ENCODE measurements at regions not wholly inside any gene's neighbourhood (a gene's known extent, or its start where the extent isn't known, plus 50 kb on each side); places are given as distances from the start of the nearest gene placed in this dataset.

DNA sequence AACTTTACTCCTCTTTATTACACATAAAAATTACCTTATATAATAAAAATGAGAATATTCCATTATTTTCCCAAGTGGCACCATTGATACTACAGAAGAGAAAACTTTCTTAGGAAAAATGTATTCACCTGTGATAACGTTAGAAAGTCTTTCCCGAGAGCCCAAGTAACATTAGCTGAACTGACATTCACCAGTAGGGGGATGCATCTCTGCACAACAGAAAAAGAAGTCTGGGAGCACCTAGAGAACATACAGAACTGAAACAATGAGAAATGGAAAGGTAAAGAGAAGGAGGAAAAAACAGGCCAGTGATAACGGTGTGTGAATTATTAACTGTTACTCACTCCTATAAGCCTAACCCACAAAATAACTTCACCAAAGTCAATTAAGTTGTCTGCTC lies 423.3 kb downstream of the CENPC start:
- peak; percentile 5 for DNase-seq (ENCODE audit: low spot score)

DNA sequence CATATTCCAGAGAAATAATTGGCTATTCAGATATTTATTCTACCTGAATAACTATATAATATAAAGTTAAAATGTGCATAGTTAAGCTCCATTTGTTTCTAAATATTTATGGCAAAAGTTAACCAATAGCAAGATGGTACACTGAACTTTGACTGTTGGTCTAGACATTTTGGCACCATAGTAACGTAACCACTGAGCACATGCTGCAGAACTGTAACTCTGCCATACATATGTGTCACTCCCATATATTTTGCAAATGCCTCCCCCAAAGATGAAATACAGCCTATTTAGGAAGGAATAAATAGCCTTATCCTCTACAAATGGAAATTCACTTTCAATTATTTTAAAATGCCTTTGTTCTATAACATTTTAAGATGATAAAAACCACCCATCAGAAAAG lies 424.9 kb downstream of the CENPC start:
- DNase-seq (ENCODE audit: low spot score), result no peak

DNA sequence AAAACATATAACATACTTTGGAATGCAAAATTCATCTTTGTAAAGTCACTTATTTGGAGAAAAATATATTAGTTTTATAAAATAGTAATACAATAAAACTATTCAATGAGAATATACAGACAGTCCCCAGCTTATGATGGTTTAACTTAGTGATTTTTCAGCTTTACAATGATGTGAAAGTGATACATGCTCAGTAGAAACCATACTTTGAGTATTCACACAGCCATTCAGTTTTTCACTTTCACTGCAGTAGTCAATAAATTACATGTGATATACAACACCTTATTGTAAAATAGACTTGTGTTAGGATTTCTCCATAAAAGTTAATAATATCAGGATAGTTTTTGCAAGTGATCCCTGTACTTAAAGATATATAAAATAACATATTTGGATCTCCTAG lies 436.0 kb downstream of the CENPC start:
- DNase-seq (ENCODE audit: low spot score), result no peak

DNA sequence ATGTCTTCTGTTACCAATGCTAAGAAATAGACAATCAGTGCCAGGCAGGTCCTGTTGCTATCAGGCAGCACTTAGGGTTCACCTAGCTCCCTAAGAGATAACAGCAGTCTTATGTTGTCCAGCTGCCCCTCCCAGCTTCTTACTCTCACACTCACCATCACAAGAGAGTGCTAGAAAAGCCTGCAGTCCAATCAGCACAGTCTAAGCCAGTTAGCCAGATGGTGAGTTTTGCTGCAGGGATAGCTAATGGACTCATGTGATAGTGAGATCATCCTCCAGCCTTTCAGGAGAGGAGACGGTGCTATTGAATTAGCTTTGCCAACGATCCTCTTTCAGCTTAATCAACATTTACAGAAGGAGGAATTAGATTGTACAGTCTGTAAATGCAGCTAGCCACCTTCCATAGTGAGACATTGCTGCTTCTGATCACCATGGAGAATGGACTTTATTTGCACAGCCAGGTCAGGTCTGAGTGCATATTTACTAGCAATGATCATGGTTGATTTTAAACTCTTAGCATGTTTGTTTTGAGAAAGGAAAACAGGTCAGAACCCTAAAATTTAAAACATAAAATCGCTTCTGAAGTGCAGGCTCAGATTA lies 438.3 kb downstream of the CENPC start:
- DNase-seq (ENCODE audit: low spot score), result peak; percentile 1

DNA sequence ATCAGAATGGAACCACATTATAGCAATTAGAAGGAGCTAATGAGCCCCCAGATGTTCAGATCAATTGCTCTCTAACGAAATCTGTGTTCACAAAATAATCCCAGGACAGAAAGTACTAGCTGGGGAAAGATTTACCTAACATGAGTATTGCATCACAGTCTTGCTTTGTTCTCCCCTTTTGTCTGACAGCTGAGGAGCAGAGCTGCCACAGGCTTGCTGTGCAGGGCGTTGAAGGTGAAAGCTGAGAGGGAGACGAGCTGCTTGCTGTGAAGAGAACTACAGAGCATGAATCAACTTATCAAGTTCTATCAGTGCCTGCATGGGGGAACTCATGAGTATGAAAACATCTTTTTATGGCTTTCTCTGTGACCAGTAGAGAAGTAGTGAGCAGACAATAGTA lies 441.2 kb downstream of the CENPC start:
- DNase-seq (ENCODE audit: low spot score), result no peak

DNA sequence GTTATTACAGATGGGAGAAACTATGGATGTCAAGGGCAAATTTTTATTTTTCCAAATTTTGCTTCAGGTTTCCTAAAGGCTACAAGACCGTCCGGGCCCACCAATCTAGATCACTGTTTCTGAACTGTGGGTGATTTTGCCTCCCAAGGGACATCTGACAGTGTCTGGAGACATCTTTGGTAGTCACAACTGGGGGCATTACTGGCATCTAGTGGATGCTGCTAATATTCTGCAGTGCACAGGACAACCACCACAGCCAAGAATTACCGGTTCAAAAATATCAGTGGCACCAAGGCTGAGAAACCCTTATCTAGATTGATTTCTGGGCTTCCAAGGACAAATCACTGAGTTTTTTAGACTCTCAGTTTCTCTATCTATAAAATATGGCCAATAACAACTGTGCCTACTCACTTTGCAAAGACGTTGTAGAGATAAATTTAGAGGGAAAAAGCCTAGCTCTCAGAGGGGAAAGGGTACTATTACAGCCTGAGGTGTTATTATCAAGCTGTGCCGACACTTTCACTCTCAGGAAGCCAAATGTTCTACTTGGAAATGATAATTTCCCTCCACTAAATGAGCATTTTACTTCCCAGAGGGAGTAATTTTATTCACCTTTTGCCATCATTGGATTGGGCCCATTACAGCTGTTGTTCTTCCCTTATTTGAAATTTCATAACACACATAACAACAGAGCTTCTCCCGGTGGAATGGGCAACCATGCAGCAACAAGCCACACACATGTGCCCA lies 442.1 kb downstream of the CENPC start:
- DNase-seq (ENCODE audit: low spot score), result no peak

DNA sequence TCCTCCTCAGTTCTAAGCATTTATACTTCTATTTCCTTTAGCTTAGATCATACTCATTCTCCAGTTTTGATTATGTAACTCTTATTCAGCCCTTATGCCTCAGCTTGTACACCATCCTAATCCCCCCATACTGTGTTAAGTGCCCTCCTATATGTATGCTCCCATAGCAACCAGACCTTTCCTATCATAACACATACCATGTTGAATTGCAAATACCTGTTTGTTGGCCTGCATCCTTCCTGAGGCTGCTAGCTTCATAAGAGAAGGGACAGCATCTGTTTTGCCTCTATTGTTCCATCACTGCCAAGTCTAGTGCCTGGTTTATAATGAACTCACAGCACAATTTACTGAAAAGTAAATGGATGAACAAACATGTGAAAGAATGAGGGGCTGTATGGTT lies 443.7 kb downstream of the CENPC start:
- DNase-seq (ENCODE audit: low spot score), result no peak

DNA sequence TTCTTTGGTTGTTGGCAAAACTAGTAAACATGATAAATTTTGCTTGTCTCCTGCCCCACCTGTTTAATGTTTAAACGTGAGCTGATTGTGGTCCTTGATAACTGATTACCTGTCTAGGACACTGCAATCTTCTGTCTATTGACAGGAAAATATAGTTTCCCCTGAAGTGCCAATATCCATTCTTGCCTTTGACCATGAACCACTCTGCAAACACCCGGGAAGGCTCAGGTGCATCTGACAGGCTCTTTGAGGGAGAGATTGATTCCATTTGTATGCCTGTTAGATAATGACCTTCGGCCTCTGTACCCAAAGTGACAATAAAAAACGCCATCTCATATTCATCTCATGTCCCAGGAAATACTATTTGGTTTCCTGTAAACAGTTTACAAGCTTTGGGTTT lies 453.0 kb downstream of the CENPC start:
- DNase-seq (ENCODE audit: low spot score), result no peak

DNA sequence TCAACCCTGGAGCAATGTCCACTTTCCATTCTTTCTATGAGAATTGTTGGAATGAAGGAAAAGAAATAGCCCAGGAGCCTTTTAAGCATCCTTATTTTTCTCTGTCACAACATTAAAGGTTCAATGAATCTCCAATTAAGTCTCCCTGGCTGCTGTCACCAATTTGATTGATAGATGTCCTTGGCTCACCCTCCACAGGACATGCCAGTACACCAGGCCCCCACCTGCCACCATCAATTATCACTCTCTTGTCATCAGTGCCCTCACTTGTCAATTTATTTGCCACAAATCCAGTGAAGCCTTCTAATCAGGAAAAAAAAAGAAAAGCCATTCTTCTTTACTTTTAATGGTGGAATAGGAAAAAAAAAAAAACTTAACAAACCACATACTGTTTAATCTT lies 453.6 kb downstream of the CENPC start:
- no peak for DNase-seq (ENCODE audit: low spot score)

DNA sequence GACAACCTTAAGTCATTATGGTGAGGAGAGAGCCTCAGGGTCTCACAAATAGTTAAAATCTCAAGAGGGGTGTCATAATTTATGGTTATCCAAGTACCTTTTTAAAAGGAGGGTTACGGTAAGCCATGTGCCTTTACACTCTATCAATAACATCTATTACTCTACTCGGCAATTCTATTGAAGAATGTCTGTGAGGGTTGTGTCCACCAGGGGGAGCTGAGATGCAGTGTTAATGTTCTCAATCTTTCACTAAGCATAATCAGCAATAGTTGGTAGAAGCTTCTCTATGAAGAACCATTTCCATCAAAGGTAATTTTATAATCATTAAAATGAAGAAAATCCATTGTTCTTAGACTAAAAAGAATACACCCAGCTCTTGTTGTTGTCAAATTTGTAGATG lies 457.4 kb downstream of the CENPC start:
- DNase-seq (ENCODE audit: low spot score), result peak; percentile 15

DNA sequence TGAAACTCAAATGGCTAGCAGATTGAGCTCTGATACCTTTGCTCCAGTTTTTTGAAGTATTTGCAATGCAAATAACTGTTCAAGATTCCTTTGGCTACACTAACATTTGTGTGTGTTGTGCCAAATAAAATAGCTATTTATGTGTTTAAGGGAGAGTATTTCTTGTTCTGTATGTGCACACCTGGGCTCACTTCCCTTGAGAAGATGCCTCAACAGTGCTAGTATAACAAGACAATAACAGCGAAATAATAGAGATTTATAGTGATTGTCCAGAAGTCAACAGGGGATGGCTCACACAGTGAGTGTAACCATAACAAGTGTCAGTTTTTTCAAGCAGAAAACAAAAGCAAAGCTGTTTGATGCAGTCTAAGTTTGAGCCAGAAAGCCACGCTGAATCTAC lies 460.5 kb downstream of the CENPC start:
- no peak for DNase-seq (ENCODE audit: low spot score)

DNA sequence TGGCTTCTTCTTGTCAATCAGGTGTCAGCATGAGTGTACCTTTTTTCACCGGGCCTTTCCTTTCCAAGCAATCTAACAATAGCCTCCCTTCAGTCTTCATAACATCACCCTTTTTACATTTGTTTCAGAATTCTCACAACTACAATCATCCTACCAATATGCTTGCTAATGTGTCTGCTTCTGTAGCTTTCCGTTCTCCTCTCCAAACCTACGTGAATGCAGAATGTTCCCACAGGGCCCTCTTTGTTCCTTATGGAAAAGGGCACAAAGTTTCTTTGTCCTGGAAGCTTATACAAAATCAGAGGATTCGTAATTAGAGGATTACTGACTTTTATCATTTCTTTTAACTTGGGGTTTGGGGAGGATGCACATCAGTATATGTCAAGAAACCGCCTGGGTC lies 461.8 kb downstream of the CENPC start:
- no peak for DNase-seq (ENCODE audit: low spot score)

DNA sequence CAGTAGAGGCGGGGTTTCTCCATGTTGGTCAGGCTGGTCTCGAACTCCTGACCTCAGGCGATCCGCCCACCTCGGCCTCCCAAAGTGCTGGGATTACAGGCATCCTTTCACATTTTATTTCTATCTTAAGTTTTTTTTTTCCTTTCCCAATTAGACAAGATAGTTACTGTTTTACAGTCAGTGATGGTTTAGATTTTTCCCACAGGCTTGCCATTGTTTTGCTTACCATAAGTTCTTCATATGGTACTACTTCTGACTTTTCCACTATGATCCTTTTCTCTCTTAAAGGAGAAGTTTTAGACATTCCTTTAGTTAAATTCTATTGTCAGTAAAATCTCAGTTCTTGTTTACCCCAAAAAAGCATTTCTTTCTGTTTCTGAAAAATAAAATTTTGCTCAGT lies 462.6 kb downstream of the CENPC start:
- DNase-seq (ENCODE audit: low spot score), result no peak

DNA sequence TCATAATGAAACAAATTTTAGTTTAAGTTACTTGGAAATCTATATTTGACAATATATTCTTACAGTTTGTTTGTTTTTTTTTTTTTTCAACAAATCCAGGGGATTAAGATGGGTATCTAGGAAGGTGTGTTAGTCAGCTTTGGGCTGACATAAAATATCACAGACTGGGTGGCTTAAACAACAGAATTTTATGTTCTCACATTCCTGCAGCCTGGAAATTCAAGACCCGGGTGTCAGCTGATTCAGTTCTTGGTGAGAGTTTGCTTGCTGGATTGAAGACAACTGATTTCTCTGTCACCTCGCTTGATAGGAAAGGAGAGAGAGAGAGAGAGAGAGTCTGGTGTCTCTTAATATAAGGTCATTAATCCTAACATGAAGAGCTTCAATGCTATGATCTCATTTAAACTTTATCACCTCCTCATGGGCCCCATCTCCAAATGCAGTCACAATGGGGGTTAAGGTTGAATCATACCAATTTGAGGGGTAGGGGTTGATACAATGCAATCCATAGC lies 465.2 kb downstream of the CENPC start:
- DNase-seq (ENCODE audit: low spot score), result no peak

DNA sequence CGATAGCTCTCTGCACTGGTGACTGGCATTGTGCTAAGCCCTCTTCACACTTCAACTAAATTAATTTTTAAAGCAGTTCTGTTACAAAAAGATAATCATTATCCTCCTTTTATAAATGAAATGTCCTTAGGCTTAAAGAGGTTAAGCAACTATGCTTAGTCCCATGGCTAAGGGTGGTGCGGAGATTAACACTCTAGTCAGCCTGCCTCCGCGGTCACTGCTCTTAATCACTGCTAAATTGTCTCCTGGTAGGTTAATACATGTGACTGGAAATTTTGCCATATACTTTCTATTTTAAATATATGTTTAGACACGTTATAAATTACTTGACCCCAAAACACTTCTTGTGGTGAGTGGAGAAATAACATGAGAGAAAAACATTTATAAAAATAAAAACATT lies 473.7 kb downstream of the CENPC start:
- no peak for DNase-seq (ENCODE audit: low spot score)

DNA sequence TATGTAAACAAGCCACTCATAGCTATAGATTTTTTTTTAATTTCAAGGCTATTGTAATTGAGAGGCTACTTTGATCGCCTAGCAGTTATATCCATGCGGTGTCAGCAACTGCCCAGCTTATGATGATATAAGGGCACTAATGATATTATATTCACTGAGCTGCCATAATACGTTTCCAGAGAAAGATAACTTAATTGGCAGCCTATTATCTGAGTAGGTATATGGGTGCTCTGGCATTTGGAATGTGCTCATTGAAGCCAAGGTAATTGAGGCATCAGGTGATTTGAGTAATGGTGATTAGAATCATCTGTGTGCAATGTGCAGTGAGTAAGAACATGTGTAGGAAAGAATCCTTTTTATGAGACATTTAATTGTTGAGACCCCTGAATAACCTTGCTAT lies 490.0 kb downstream of the CENPC start:
- DNase-seq (ENCODE audit: low spot score), result no peak

DNA sequence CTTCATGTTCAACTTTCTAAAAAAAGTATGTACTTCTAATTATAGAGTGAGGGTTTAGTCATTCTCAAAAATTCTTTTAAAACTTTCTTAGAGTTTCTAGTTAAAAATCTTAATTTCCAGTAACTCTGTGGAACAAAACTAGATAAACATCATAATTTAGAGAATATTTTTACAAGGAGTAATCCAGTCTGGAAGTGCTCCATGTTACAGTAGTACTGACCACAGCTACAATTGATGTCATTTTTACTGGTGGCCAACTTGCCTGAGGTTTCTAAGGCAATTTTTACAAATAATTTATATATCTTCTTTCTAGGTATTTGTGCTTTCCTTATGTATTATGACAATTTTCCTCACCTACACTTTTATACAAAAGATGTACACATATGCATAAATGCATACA lies 490.4 kb downstream of the CENPC start:
- no peak for DNase-seq (ENCODE audit: low spot score)

DNA sequence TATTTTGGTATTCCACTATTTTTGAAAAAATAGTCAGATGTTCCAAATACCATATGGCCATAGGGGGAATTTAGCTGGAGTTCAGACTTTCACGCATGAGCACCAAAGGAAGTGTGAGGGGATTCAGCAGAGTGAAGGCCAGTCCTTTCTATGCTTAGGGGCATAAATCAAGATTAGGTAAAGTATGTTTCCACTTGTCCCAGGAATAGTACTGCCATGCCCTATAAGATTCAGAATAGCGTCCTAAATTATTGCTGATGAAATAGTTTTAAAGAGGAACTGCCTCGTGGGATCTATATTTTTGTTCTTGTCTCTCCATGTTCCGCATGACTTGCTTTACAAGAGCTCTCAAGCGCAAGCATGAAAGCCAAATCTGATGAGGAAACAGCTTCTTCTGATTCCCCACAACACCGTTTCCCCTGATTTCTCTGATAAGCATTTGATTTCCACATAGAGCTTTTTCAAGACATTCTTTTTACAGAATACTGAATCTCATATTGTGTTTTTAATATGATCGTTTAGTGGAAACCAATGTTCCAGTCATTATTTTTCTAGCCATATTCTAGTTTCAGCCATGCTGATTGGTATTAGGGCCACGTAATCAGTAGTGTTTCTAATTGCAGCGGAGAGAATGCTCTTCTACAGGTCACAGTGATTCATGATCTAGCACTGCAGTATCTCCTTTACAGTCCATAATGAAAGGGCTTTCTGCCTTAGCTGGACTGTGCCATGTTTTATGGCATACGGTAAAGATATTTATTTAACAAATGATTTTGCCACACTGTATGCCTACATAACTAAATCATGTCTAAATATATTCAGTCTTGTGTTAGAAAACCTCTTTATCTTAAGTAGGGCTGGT lies 492.3 kb downstream of the CENPC start:
- DNase-seq (ENCODE audit: low spot score), result no peak

DNA sequence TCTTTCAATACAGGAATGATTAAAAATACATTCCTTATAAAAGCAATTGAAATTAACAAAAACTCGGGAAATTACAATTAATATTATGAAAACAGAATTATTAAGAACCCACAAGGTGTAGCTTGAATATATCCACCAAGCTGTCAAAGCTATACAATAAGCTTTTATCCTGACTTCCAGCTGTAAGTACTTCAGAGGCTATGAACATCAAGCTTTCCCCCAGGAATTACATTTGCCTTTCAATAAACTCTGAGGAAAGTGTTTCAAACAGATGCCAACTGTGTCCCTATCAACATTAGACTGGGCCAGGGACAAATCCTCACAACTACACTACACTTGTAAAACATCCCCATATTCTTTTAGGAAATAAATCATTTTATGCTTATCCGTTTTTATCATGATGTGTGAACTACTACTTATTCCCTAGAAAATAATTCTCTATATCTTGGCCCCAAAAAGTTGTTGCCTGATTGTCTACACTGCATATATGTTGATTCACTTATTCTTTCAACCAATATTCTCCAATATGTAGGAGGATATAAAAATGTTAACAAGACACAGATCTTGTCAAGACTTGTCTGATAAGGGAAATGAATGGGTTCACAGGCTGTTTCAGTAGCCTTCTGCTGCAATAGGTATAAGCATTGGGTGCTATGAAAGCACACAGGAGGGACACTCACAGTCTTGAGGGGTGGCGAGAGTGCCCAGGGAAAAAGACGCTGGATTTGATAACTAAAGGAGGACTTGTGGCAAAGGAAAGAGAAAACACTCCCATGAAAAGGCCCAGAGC lies 494.1 kb downstream of the CENPC start:
- no peak for DNase-seq (ENCODE audit: low spot score)

DNA sequence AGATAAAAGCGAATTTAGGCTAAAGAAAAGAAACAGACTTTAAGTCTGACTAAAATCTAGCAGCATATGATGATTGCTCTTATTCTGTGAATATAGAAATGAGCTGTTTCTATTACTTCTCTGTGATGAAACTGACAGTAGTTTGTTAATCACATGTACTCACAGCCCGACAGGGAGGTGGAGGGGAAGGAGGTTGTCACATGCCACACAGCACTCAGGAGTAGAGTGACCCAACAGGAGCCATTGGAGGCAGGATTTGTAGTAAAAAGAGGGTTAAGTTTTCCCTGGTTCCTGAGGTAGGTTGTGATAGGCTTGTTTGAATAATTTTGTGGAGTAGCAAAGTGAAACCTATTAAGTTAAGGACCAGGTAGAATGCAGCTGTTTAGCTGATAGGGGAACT lies 495.9 kb downstream of the CENPC start:
- DNase-seq (ENCODE audit: low spot score), result no peak

DNA sequence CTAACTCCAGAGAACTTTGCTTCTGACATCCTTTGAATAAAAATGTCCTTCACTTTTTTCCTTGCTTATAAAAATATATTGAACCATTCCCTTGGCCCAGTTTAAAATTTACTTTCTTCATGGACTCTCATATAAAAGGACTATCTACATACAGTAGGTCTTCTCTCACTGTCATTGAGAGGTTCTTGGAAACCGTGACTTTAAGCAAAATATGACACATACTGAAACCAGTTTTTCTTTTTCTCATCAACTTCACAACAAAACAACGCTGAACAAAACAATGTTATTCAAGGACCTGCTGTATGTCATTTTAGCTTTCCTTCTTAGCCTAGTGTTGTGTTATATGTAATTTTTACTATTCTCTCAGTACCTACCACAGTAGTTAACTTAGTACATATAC lies 496.8 kb downstream of the CENPC start:
- DNase-seq (ENCODE audit: low spot score), result no peak

DNA sequence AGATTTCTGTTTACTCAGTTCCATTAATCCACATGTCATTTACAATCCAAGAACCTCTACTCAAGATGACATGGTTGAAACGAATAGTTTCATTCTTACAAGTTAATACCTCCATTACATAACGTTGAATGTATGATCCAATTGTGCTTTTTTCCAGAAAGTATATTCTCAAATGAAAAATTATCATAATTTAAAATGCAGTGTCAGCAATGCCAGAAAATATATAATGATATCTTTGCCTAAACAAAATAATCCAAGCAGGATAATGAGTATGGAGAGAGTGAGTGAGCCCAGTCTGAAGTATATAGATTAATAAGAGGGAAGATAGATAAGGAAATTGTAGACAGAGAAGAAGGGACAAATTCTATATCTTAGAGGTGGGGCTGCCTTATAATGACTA lies 505.0 kb downstream of the CENPC start:
- DNase-seq (ENCODE audit: low spot score), result no peak
